ENCODE measurements at regions not wholly inside any gene's neighbourhood (a gene's known extent, or its start where the extent isn't known, plus 50 kb on each side); places are given as distances from the start of the nearest gene placed in this dataset.

GRCh38 chr5:149429839-149430721, 51.0 kb upstream of the IL17B start:
- H3K4me2 ChIP-seq (ENCODE audit: extremely low read depth, insufficient read depth, low read length), result no peak overlapping the region
- H3K79me2 ChIP-seq (ENCODE audit: control insufficient read depth, insufficient read depth, low read length), result no peaks in the 10 kb centered on the region
- peaks cover 33% of the 10 kb centered on the region for H3K36me3 ChIP-seq (ENCODE audit: control insufficient read depth, insufficient read depth, low read length)
- no peak overlapping the region for H2AFZ ChIP-seq (ENCODE audit: low read length)
- H3K4me3 ChIP-seq (replicated peaks in 1 of 4; ENCODE audit: control extremely low read depth in 1 of 4, insufficient read depth in 1 of 4, low read depth in 3 of 4, low read length in 4 of 4), result no peak overlapping the region
- H3K4me1 ChIP-seq (ENCODE audit: control insufficient read depth, extremely low read depth, insufficient read depth, low read length), result peaks cover 26% of the 10 kb centered on the region
- H3K9ac ChIP-seq (ENCODE audit: insufficient read depth, low read length), result no peak overlapping the region
- no peaks in the 10 kb centered on the region for H4K20me1 ChIP-seq (ENCODE audit: control insufficient read depth, extremely low read depth, insufficient read depth, low read length)
- DNase-seq (ENCODE audit: low read depth in 2 of 2), result peak; percentile 34 to 60
- H3K9me3 ChIP-seq (ENCODE audit: control insufficient read depth, insufficient read depth, low read depth, low read length), result no peaks in the 10 kb centered on the region
- TF ChIP-seq EZH2 (IDR thresholded peaks at IDR 0.05; ENCODE audit: low read length, missing control alignments) (no peak), CTCF (conservative IDR thresholded peaks at IDR 0.05 in 1 of 2, IDR thresholded peaks at IDR 0.05 in 1 of 2; ENCODE audit: low read depth in 1 of 2, low read length in 2 of 2) (peak; percentile 29 to 41)
- H3K27me3 ChIP-seq (ENCODE audit: control insufficient read depth, insufficient read depth, low read length), result no peaks in the 10 kb centered on the region
- peak overlapping the region; percentile 75 for H3K27ac ChIP-seq (ENCODE audit: insufficient read depth, low read length)
